Natural killer cell (primary cell): ENCODE measurements at regions not wholly inside any gene's neighbourhood (a gene's known extent, or its start where the extent isn't known, plus 50 kb on each side); places are given as distances from the start of the nearest gene placed in this dataset.
"Not testable (repeated sequence)": the region's sequence is repeated elsewhere in the genome, so short reads cannot be mapped to it uniquely, and the experiment has no call there.

Source experiments
- ATAC-seq, 3 donors: fragments of 150-1000 bp in 2 of 3; fragments of 200-7000 bp in 1 of 3; cut with Tn5 transposase; 1 replicate in 1 of 3; 2 replicates in 2 of 3; pipeline ENCODE4 v1.10.0; 2021; ENCODE audit warnings: mild to moderate bottlenecking in 2 of 3, moderate library complexity in 2 of 3
- DNase-seq, 2 donors: peaks; one replicate each; pipeline versions ENCODE4 v3.0.0 to v3.0.0-alpha.2; 2013 to 2021; ENCODE audit warnings: mixed read lengths in 1 of 2
- H3K27ac ChIP-seq: one replicate; pipeline ENCODE4 v1.5.1; 2013; ENCODE audit warnings: mild to moderate bottlenecking, low read length
- H3K27me3 ChIP-seq: one replicate; pipeline ENCODE4 v1.6.1; 2013; ENCODE audit warnings: low read length; ENCODE audit not compliant: control insufficient read depth, insufficient read depth
- H3K36me3 ChIP-seq: one replicate; pipeline ENCODE4 v1.6.1; 2013; ENCODE audit warnings: low read length; ENCODE audit not compliant: control insufficient read depth, insufficient read depth
- H3K4me1 ChIP-seq: one replicate; pipeline ENCODE4 v1.6.1; 2013; ENCODE audit warnings: low read length; ENCODE audit not compliant: control insufficient read depth, insufficient read depth
- H3K4me3 ChIP-seq: one replicate; pipeline ENCODE4 v1.5.1; 2013; ENCODE audit warnings: low read length
- H3K9me3 ChIP-seq: one replicate; pipeline ENCODE4 v1.6.1; 2013; ENCODE audit warnings: low read length; ENCODE audit not compliant: control insufficient read depth, insufficient read depth
- H3K27ac Mint-ChIP-seq, 2 donors: one replicate each; pipeline ENCODE4 v1.8.0; 2022; ENCODE audit warnings: mild to moderate bottlenecking in 2 of 2, mixed read lengths in 2 of 2, moderate library complexity in 1 of 2
- H3K27me3 Mint-ChIP-seq, 2 donors: one replicate each; pipeline ENCODE4 v1.8.0; 2022; ENCODE audit warnings: low read depth in 2 of 2, mixed read lengths in 2 of 2
- H3K36me3 Mint-ChIP-seq: one replicate; pipeline ENCODE4 v1.8.0; 2022; ENCODE audit warnings: mixed read lengths
- H3K4me1 Mint-ChIP-seq, 2 donors: one replicate each; pipeline ENCODE4 v1.8.0; 2022; ENCODE audit warnings: mixed read lengths in 2 of 2
- H3K4me3 Mint-ChIP-seq: one replicate; pipeline ENCODE4 v1.8.0; 2022; ENCODE audit warnings: mild to moderate bottlenecking, moderate library complexity, mixed read lengths
- H3K9me3 Mint-ChIP-seq, 2 donors: one replicate each; pipeline ENCODE4 v1.8.0; 2022; ENCODE audit warnings: mixed read lengths in 2 of 2
- CTCF ChIP-seq: fragments of 200-600 bp; IDR thresholded peaks from one replicate; pipeline ENCODE4 v1.8.0; 2022; ENCODE audit warnings: antibody characterized with exemption
- WGBS: methylation state at CpG from one replicate; pipeline ENCODE4 v1.1.7; 2013; ENCODE audit warnings: missing lambda C conversion rate; ENCODE audit not compliant: insufficient coverage; 5-methylcytosine and 5-hydroxymethylcytosine counted together
- intact Hi-C: fragments of 100-400 bp; cut with micrococcal nuclease; formaldehyde crosslinking; loops from one replicate; pipeline ENCODE4 v1.14.2; 2022

- Histone ChIP-seq H3K27ac (no peak overlapping the region), H3K4me3 (no peak overlapping the region), H3K36me3 (no peaks in the 10 kb centered on the region), H3K4me1 (no peaks in the 10 kb centered on the region), H3K27me3 (no peaks in the 10 kb centered on the region), H3K9me3 (no peaks in the 10 kb centered on the region)
- TF ChIP-seq CTCF = no peak
- intact Hi-C loops = no loop called here
- Mint-ChIP-seq H3K27me3 (peaks cover 0 to 16% of the 10 kb centered on the region in 2 donors), H3K36me3 (no peaks in the 10 kb centered on the region), H3K9me3 (no peaks in the 10 kb centered on the region), H3K4me1 (no peaks in the 10 kb centered on the region), H3K4me3 (no peak overlapping the region), H3K27ac (no peak overlapping the region)
- WGBS = no CpG with 5 or more reads among the region's 1 CpG
- DNase-seq = peak in 1 of 2 donors; percentile 2
- no peak for ATAC-seq
These were observed 204.9 kb downstream of the SMARCA1 start for GRCh38 chrX:129318375-129318774.

GRCh38 chrX:129316461-129316860 lies 206.8 kb downstream of the SMARCA1 start:
- ATAC-seq (no peak), DNase-seq (no peak)
- H3K27ac Mint-ChIP-seq = no peak overlapping the region
- peaks cover 0 to 8% of the 10 kb centered on the region in 2 donors for H3K27me3 Mint-ChIP-seq
- H3K27ac ChIP-seq = no peak overlapping the region
- WGBS = no CpG with 5 or more reads among the region's 2 CpGs
- no peaks in the 10 kb centered on the region for H3K4me1 ChIP-seq
- no peaks in the 10 kb centered on the region for H3K4me1 Mint-ChIP-seq
- no peaks in the 10 kb centered on the region for H3K36me3 ChIP-seq
- H3K4me3 ChIP-seq = no peak overlapping the region
- TF ChIP-seq CTCF = no peak
- no peaks in the 10 kb centered on the region for H3K27me3 ChIP-seq
- no peak overlapping the region for H3K4me3 Mint-ChIP-seq
- intact Hi-C loops = no loop called here
- H3K9me3 ChIP-seq = no peaks in the 10 kb centered on the region
- no peaks in the 10 kb centered on the region for H3K36me3 Mint-ChIP-seq
- no peaks in the 10 kb centered on the region for H3K9me3 Mint-ChIP-seq

GRCh38 chrX:129310000-129310399 lies 213.3 kb downstream of the SMARCA1 start:
- TF ChIP-seq CTCF = no peak
- no peaks in the 10 kb centered on the region for H3K9me3 ChIP-seq
- no peaks in the 10 kb centered on the region for H3K27me3 Mint-ChIP-seq
- intact Hi-C loops = no loop called here
- H3K27ac Mint-ChIP-seq = no peak overlapping the region
- no peaks in the 10 kb centered on the region for H3K4me1 Mint-ChIP-seq
- no peak overlapping the region for H3K4me3 Mint-ChIP-seq
- no peaks in the 10 kb centered on the region for H3K9me3 Mint-ChIP-seq
- no peak overlapping the region for H3K4me3 ChIP-seq
- H3K36me3 Mint-ChIP-seq = no peaks in the 10 kb centered on the region
- no peak overlapping the region for H3K27ac ChIP-seq
- WGBS = no CpG with 5 or more reads among the region's 2 CpGs
- no peak for DNase-seq
- no peaks in the 10 kb centered on the region for H3K27me3 ChIP-seq
- no peak for ATAC-seq
- no peaks in the 10 kb centered on the region for H3K36me3 ChIP-seq
- no peaks in the 10 kb centered on the region for H3K4me1 ChIP-seq

- H3K4me3 Mint-ChIP-seq = no peak overlapping the region
- TF ChIP-seq CTCF = no peak
These were observed 260.4 kb downstream of the SMARCA1 start for GRCh38 chrX:129262912-129263311.

GRCh38 chrX:129255516-129255915 lies 267.8 kb downstream of the SMARCA1 start:
- H3K9me3 ChIP-seq, DNase-seq, H3K36me3 Mint-ChIP-seq, H3K9me3 Mint-ChIP-seq, intact Hi-C loops, H3K4me3 Mint-ChIP-seq, H3K4me1 ChIP-seq, H3K4me3 ChIP-seq, H3K27me3 ChIP-seq, H3K27ac ChIP-seq, H3K4me1 Mint-ChIP-seq, H3K27ac Mint-ChIP-seq, ATAC-seq, H3K36me3 ChIP-seq: not testable (repeated sequence)
- peaks cover 0 to 12% of the 10 kb centered on the region in 2 donors for H3K27me3 Mint-ChIP-seq
- 86% methylated on average over 5 of the region's 5 CpGs for WGBS

More at GRCh38 chrX:129262912-129263311, 260.4 kb downstream of the SMARCA1 start:
- Mint-ChIP-seq H3K4me1 (no peaks in the 10 kb centered on the region), H3K36me3 (no peaks in the 10 kb centered on the region), H3K27ac (no peak overlapping the region), H3K27me3 (peaks cover 2 to 8% of the 10 kb centered on the region in 2 donors), H3K9me3 (no peaks in the 10 kb centered on the region)
- intact Hi-C loops = no loop called here
- Histone ChIP-seq H3K4me1 (no peaks in the 10 kb centered on the region), H3K27ac (no peak overlapping the region), H3K27me3 (no peaks in the 10 kb centered on the region), H3K9me3 (no peaks in the 10 kb centered on the region), H3K36me3 (no peaks in the 10 kb centered on the region), H3K4me3 (no peak overlapping the region)
- WGBS = 75% methylated on average over 2 of the region's 4 CpGs
- ATAC-seq (no peak), DNase-seq (no peak)
